Natural killer cell (primary cell): ENCODE measurements at regions not wholly inside any gene's neighbourhood (a gene's known extent, or its start where the extent isn't known, plus 50 kb on each side); places are given as distances from the start of the nearest gene placed in this dataset.

Experiments
- ATAC-seq, 3 donors: fragments of 150-1000 bp in 2 of 3; fragments of 200-7000 bp in 1 of 3; cut with Tn5 transposase; 1 replicate in 1 of 3; 2 replicates in 2 of 3; pipeline ENCODE4 v1.10.0; 2021; ENCODE audit warnings: mild to moderate bottlenecking in 2 of 3, moderate library complexity in 2 of 3
- DNase-seq, 2 donors: peaks; one replicate each; pipeline versions ENCODE4 v3.0.0 to v3.0.0-alpha.2; 2013 to 2021; ENCODE audit warnings: mixed read lengths in 1 of 2
- H3K27ac ChIP-seq: one replicate; pipeline ENCODE4 v1.5.1; 2013; ENCODE audit warnings: mild to moderate bottlenecking, low read length
- H3K27me3 ChIP-seq: one replicate; pipeline ENCODE4 v1.6.1; 2013; ENCODE audit warnings: low read length; ENCODE audit not compliant: control insufficient read depth, insufficient read depth
- H3K36me3 ChIP-seq: one replicate; pipeline ENCODE4 v1.6.1; 2013; ENCODE audit warnings: low read length; ENCODE audit not compliant: control insufficient read depth, insufficient read depth
- H3K4me1 ChIP-seq: one replicate; pipeline ENCODE4 v1.6.1; 2013; ENCODE audit warnings: low read length; ENCODE audit not compliant: control insufficient read depth, insufficient read depth
- H3K4me3 ChIP-seq: one replicate; pipeline ENCODE4 v1.5.1; 2013; ENCODE audit warnings: low read length
- H3K9me3 ChIP-seq: one replicate; pipeline ENCODE4 v1.6.1; 2013; ENCODE audit warnings: low read length; ENCODE audit not compliant: control insufficient read depth, insufficient read depth
- H3K27ac Mint-ChIP-seq, 2 donors: one replicate each; pipeline ENCODE4 v1.8.0; 2022; ENCODE audit warnings: mild to moderate bottlenecking in 2 of 2, mixed read lengths in 2 of 2, moderate library complexity in 1 of 2
- H3K27me3 Mint-ChIP-seq, 2 donors: one replicate each; pipeline ENCODE4 v1.8.0; 2022; ENCODE audit warnings: low read depth in 2 of 2, mixed read lengths in 2 of 2
- H3K36me3 Mint-ChIP-seq: one replicate; pipeline ENCODE4 v1.8.0; 2022; ENCODE audit warnings: mixed read lengths
- H3K4me1 Mint-ChIP-seq, 2 donors: one replicate each; pipeline ENCODE4 v1.8.0; 2022; ENCODE audit warnings: mixed read lengths in 2 of 2
- H3K4me3 Mint-ChIP-seq: one replicate; pipeline ENCODE4 v1.8.0; 2022; ENCODE audit warnings: mild to moderate bottlenecking, moderate library complexity, mixed read lengths
- H3K9me3 Mint-ChIP-seq, 2 donors: one replicate each; pipeline ENCODE4 v1.8.0; 2022; ENCODE audit warnings: mixed read lengths in 2 of 2
- WGBS: methylation state at CpG from one replicate; pipeline ENCODE4 v1.1.7; 2013; ENCODE audit warnings: missing lambda C conversion rate; ENCODE audit not compliant: insufficient coverage; 5-methylcytosine and 5-hydroxymethylcytosine counted together
- intact Hi-C: fragments of 100-400 bp; cut with micrococcal nuclease; formaldehyde crosslinking; loops from one replicate; pipeline ENCODE4 v1.14.2; 2022
- TF ChIP-seq, protein P1 (sequence below): fragments of 200-600 bp; IDR thresholded peaks from one replicate; pipeline ENCODE4 v1.8.0; 2022; ENCODE audit warnings: antibody characterized with exemption

DNA sequence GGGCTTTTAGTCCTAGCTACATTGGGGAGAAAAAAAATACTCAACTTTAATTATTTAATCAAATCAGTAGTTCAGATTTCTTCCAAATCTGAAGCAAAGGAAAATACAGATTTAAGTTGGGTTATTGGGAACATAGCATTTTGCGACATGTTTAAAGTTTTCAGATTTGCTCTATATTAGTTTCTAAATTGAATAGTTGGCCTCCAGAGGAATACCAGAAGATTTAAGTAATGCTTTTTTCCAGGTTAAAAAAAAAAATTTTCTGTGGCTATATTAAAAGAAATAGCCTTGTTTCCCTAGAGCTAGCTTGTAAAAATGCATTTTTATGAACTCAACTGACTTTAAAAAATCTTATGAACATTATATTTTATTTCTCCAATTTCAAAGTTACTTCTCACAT, 115.9 kb downstream of the DDX53 start:
- peaks cover 0 to 2% of the 10 kb centered on the region in 2 donors for H3K9me3 Mint-ChIP-seq
- intact Hi-C loops: no loop called here
- WGBS: no CpG with 5 or more reads among the region's 1 CpG
- Histone ChIP-seq H3K36me3 (no peaks in the 10 kb centered on the region), H3K4me3 (no peak overlapping the region), H3K27ac (no peak overlapping the region), H3K27me3 (no peaks in the 10 kb centered on the region), H3K9me3 (no peaks in the 10 kb centered on the region), H3K4me1 (no peaks in the 10 kb centered on the region)
- no peak overlapping the region for H3K27ac Mint-ChIP-seq
- ATAC-seq: no peak
- DNase-seq: no peak
- TF ChIP-seq, protein P1, sequence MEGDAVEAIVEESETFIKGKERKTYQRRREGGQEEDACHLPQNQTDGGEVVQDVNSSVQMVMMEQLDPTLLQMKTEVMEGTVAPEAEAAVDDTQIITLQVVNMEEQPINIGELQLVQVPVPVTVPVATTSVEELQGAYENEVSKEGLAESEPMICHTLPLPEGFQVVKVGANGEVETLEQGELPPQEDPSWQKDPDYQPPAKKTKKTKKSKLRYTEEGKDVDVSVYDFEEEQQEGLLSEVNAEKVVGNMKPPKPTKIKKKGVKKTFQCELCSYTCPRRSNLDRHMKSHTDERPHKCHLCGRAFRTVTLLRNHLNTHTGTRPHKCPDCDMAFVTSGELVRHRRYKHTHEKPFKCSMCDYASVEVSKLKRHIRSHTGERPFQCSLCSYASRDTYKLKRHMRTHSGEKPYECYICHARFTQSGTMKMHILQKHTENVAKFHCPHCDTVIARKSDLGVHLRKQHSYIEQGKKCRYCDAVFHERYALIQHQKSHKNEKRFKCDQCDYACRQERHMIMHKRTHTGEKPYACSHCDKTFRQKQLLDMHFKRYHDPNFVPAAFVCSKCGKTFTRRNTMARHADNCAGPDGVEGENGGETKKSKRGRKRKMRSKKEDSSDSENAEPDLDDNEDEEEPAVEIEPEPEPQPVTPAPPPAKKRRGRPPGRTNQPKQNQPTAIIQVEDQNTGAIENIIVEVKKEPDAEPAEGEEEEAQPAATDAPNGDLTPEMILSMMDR: no peak
- no peaks in the 10 kb centered on the region for H3K27me3 Mint-ChIP-seq
- no peaks in the 10 kb centered on the region for H3K4me1 Mint-ChIP-seq
- H3K4me3 Mint-ChIP-seq: no peak overlapping the region
- H3K36me3 Mint-ChIP-seq: no peaks in the 10 kb centered on the region

DNA sequence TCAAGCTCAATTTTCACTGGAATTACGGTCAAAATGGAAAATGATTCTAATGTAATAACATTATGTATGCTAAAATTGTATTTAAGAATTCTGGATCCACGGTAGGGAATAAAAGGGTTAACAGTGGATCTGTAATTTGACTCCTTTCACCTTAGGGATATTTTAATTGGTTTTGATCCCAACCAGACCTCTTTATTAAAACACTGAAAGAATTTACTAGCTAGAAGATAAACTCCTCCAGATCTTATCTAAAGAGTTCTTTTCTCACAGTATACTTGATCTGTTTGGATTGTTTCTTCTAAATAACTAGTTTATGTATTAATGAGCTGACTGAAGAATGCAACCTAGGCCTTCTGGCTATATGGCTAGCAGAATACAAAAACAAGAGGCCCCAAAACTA, 118.4 kb downstream of the DDX53 start:
- Mint-ChIP-seq H3K4me3 (no peak overlapping the region), H3K36me3 (no peaks in the 10 kb centered on the region), H3K27ac (no peak overlapping the region), H3K9me3 (peaks cover 0 to 2% of the 10 kb centered on the region in 2 donors), H3K27me3 (no peaks in the 10 kb centered on the region), H3K4me1 (no peaks in the 10 kb centered on the region)
- Histone ChIP-seq H3K27ac (no peak overlapping the region), H3K4me1 (no peaks in the 10 kb centered on the region), H3K36me3 (no peaks in the 10 kb centered on the region), H3K4me3 (no peak overlapping the region), H3K27me3 (no peaks in the 10 kb centered on the region), H3K9me3 (no peaks in the 10 kb centered on the region)
- DNase-seq: no peak
- no CpG with 5 or more reads among the region's 2 CpGs for WGBS
- TF ChIP-seq, protein P1: no peak
- no peak for ATAC-seq
- intact Hi-C loops: no loop called here

DNA sequence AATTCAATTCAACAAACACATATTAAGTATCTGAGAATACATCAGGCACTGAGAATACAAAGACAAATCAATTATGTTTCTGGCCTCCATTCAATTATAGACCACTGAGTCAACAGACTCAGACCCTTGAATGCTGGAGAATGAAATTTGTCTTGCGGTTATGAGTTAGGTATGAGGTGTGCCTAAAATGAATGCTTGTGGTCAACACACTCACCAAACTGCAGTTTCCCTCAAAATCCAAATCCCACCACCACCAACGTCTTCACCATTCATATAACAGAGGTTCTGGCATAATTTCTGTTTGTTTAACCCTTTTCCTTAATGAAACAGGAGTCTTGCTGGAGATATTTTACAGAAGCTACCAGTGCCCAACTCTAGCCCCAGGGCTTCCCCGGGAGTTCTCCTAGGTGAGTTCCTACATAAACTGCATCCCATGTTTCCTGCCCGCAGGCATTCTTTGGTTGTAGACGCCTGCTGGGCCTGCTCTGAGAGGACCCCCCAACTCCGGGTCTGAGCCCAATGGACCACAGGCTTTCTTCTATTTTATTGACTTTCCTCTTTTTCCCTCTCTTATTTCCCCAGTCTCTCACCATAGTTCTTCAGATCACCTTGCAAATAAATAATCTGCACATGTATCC, 119.2 kb downstream of the DDX53 start:
- DNase-seq: no peak
- no peaks in the 10 kb centered on the region for H3K4me1 ChIP-seq
- ATAC-seq: no peak
- peaks cover 0 to 1% of the 10 kb centered on the region in 2 donors for H3K9me3 Mint-ChIP-seq
- H3K27ac ChIP-seq: no peak overlapping the region
- intact Hi-C loops: no loop called here
- TF ChIP-seq, protein P1: no peak
- 83% methylated on average over 5 of the region's 6 CpGs for WGBS
- H3K4me1 Mint-ChIP-seq: no peaks in the 10 kb centered on the region
- H3K9me3 ChIP-seq: no peaks in the 10 kb centered on the region
- H3K36me3 Mint-ChIP-seq: no peaks in the 10 kb centered on the region
- H3K36me3 ChIP-seq: no peaks in the 10 kb centered on the region
- no peaks in the 10 kb centered on the region for H3K27me3 Mint-ChIP-seq
- no peaks in the 10 kb centered on the region for H3K27me3 ChIP-seq
- H3K4me3 Mint-ChIP-seq: no peak overlapping the region
- H3K4me3 ChIP-seq: no peak overlapping the region
- no peak overlapping the region for H3K27ac Mint-ChIP-seq

DNA sequence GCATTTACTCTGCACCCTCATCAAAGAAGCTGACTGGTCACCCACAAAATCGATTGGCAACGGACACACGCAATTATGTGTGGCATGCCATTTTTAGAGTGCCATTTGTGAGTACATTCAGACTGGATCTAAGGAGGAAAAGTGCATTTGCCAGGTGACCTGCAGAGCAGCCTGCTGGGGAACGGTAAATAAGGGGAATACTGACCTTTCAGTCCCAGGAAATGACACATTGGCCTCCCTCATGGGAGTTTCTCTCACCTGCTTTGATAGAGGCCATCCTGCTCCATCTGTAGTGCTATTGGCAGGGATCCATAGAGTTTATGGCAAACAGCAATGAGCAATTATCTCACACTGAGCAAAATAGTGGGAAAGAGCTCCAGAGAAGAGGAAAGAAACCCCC, 127.8 kb downstream of the DDX53 start:
- Histone ChIP-seq H3K4me3 (no peak overlapping the region), H3K27ac (no peak overlapping the region), H3K36me3 (no peaks in the 10 kb centered on the region), H3K4me1 (no peaks in the 10 kb centered on the region), H3K9me3 (no peaks in the 10 kb centered on the region), H3K27me3 (no peaks in the 10 kb centered on the region)
- no peaks in the 10 kb centered on the region for H3K36me3 Mint-ChIP-seq
- TF ChIP-seq, protein P1: no peak
- peaks cover 0 to 2% of the 10 kb centered on the region in 2 donors for H3K9me3 Mint-ChIP-seq
- DNase-seq (no peak), ATAC-seq (no peak)
- H3K27ac Mint-ChIP-seq: no peak overlapping the region
- intact Hi-C loops: no loop called here
- no peaks in the 10 kb centered on the region for H3K4me1 Mint-ChIP-seq
- H3K4me3 Mint-ChIP-seq: no peak overlapping the region
- 99% methylated on average over 4 of the region's 4 CpGs for WGBS
- no peaks in the 10 kb centered on the region for H3K27me3 Mint-ChIP-seq
